ENCODE measurements at regions not wholly inside any gene's neighbourhood (a gene's known extent, or its start where the extent isn't known, plus 50 kb on each side); places are given as distances from the start of the nearest gene placed in this dataset.

- TF ChIP-seq POLR2A (IDR thresholded peaks at IDR 0.05) = no peak
- TF ChIP-seq POLR2AphosphoS5 (IDR thresholded peaks at IDR 0.05) = no peak
- no peak for TF ChIP-seq CTCF (IDR thresholded peaks at IDR 0.05)
Observed at GRCh38 chr3:118229196-118229595, 805.5 kb downstream of the IGSF11 start.

Data from prostate gland (tissue), 2 donors.